ENCODE measurements at regions not wholly inside any gene's neighbourhood (a gene's known extent, or its start where the extent isn't known, plus 50 kb on each side); places are given as distances from the start of the nearest gene placed in this dataset.

DNA sequence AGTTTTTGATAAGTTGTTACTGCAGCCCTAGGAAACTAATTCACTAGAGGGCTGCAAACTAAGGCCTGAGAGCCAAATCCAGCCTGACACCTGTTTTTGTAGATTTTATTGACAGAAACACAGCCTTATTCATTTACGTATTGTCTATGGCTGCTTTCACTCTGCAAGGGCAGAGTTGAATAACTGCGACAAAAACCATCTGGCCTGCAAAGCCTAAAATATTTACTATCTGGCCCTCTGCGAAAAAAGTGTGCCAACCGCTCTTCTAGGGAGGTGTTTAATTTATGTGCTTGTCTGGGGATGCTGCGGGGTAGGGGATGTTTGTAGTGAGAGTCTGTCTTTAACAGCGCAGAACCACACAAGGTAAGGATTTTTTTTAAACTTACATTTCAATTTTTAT, 165.0 kb upstream of the RBFOX1 start (continued):
- TF ChIP-seq ZNF331 (CRISPR knock-in tag; IDR thresholded peaks at IDR 0.05; ENCODE audit: low read depth) (no peak), NANOG (IDR thresholded peaks at IDR 0.05; ENCODE audit: borderline replicate concordance) (no peak), EZH2 (IDR thresholded peaks at IDR 0.05; ENCODE audit: low read depth, unreplicated experiment) (no peak), POLR2AphosphoS5 (IDR thresholded peaks at IDR 0.05; ENCODE audit: low read depth) (no peak)
- TF ChIP-seq, protein P1, sequence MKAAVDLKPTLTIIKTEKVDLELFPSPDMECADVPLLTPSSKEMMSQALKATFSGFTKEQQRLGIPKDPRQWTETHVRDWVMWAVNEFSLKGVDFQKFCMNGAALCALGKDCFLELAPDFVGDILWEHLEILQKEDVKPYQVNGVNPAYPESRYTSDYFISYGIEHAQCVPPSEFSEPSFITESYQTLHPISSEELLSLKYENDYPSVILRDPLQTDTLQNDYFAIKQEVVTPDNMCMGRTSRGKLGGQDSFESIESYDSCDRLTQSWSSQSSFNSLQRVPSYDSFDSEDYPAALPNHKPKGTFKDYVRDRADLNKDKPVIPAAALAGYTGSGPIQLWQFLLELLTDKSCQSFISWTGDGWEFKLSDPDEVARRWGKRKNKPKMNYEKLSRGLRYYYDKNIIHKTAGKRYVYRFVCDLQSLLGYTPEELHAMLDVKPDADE (IDR thresholded peaks at IDR 0.05) = no peak
- TF ChIP-seq, protein P2, sequence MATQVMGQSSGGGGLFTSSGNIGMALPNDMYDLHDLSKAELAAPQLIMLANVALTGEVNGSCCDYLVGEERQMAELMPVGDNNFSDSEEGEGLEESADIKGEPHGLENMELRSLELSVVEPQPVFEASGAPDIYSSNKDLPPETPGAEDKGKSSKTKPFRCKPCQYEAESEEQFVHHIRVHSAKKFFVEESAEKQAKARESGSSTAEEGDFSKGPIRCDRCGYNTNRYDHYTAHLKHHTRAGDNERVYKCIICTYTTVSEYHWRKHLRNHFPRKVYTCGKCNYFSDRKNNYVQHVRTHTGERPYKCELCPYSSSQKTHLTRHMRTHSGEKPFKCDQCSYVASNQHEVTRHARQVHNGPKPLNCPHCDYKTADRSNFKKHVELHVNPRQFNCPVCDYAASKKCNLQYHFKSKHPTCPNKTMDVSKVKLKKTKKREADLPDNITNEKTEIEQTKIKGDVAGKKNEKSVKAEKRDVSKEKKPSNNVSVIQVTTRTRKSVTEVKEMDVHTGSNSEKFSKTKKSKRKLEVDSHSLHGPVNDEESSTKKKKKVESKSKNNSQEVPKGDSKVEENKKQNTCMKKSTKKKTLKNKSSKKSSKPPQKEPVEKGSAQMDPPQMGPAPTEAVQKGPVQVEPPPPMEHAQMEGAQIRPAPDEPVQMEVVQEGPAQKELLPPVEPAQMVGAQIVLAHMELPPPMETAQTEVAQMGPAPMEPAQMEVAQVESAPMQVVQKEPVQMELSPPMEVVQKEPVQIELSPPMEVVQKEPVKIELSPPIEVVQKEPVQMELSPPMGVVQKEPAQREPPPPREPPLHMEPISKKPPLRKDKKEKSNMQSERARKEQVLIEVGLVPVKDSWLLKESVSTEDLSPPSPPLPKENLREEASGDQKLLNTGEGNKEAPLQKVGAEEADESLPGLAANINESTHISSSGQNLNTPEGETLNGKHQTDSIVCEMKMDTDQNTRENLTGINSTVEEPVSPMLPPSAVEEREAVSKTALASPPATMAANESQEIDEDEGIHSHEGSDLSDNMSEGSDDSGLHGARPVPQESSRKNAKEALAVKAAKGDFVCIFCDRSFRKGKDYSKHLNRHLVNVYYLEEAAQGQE (IDR thresholded peaks at IDR 0.05; ENCODE audit: unreplicated experiment) = no peak

DNA sequence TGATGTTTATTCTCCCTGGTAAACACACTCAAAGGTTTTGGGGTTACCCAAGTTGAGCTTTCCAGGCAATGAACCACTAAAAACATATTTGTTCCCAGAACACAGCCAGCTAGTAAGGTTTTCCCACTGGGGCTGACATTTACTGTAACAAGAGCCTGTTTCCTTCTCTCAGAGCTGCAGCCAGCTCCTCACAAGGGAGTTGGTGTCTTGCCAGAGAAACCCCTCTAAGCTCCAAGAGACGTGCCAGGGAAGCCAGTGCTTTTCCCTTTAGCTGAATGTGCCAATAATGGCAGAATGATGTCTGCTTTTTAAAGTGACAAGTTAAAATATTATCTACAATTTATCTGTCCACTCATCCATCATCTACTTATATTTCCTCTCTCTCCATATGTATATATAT, 170.8 kb upstream of the RBFOX1 start:
- no peak overlapping the region for H3K4me2 ChIP-seq
- Mint-ChIP-seq H3K27me3 (ENCODE audit: insufficient read depth, low read depth, poor library complexity) (peaks cover 4% of the 10 kb centered on the region), H3K36me3 (ENCODE audit: low read depth) (peaks cover 9% of the 10 kb centered on the region; the same call in 2 of the 3 replicates), H3K27ac (no peak overlapping the region), H3K9me3 (peaks cover 88% of the 10 kb centered on the region), H3K4me3 (no peak overlapping the region), H3K4me1 (no peaks in the 10 kb centered on the region)
- no peaks in the 10 kb centered on the region for H3K36me3 ChIP-seq (ENCODE audit: insufficient read depth)
- no peaks in the 10 kb centered on the region for H3K27me3 ChIP-seq (ENCODE audit: insufficient read depth)
- H3K4me3 ChIP-seq = no peak overlapping the region
- H3K4me1 ChIP-seq (ENCODE audit: insufficient read depth) = no peaks in the 10 kb centered on the region
- no peak for DNase-seq (ENCODE audit: low spot score)
- H4K20me1 ChIP-seq (replicated peaks; ENCODE audit: insufficient read depth) = no peaks in the 10 kb centered on the region
- H2AFZ ChIP-seq = no peak overlapping the region
- TF ChIP-seq EZH2phosphoT487 (IDR thresholded peaks at IDR 0.05; ENCODE audit: unreplicated experiment) = no peak
- H3F3A ChIP-seq (replicated peaks; ENCODE audit: low read depth) = no peaks in the 10 kb centered on the region
- no peak for ATAC-seq
- no peaks in the 10 kb centered on the region for H3K9me2 ChIP-seq (ENCODE audit: insufficient read depth)
- no peaks in the 10 kb centered on the region for H3K79me2 ChIP-seq (replicated peaks; ENCODE audit: insufficient read depth)
- H3K27ac ChIP-seq (ENCODE audit: low read depth) = no peak overlapping the region

DNA sequence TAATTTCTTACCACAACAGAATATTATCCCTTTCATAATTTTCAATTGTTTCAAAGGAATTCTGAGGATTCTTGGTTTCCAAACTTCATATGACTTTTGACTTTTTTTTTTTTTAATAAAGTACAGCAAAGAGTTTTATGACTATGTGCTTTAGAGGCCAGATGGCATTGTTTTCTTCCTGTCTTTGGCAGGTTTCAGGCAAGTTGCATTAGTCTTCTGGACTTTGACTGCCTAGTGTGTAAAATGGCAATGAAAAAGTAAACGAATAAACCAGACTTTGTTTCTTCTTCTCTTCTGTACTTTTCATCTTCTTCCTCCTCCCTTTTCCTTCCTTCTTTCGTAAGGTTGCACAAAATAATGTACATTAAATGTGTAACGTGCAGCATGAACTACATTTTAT, 172.6 kb upstream of the RBFOX1 start:
- Mint-ChIP-seq H3K4me1 (no peaks in the 10 kb centered on the region), H3K27ac (no peak overlapping the region), H3K4me3 (no peak overlapping the region), H3K36me3 (ENCODE audit: low read depth) (0 out of 3 replicates have a peak, but pooled peaks cover 4% of the 10 kb centered on the region), H3K9me3 (peaks cover 81% of the 10 kb centered on the region), H3K27me3 (ENCODE audit: insufficient read depth, low read depth, poor library complexity) (peaks cover 3% of the 10 kb centered on the region)
- Histone ChIP-seq H2AFZ (no peak overlapping the region), H3K9me2 (ENCODE audit: insufficient read depth) (no peaks in the 10 kb centered on the region), H3K79me2 (replicated peaks; ENCODE audit: insufficient read depth) (no peaks in the 10 kb centered on the region), H3K27ac (ENCODE audit: low read depth) (no peak overlapping the region), H4K20me1 (replicated peaks; ENCODE audit: insufficient read depth) (no peaks in the 10 kb centered on the region), H3K36me3 (ENCODE audit: insufficient read depth) (no peaks in the 10 kb centered on the region), H3K4me3 (no peak overlapping the region), H3K4me1 (ENCODE audit: insufficient read depth) (no peaks in the 10 kb centered on the region), H3F3A (replicated peaks; ENCODE audit: low read depth) (no peaks in the 10 kb centered on the region), H3K4me2 (no peak overlapping the region), H3K27me3 (ENCODE audit: insufficient read depth) (no peaks in the 10 kb centered on the region)
- no peak for TF ChIP-seq POLR2AphosphoS5 (IDR thresholded peaks at IDR 0.05; ENCODE audit: low read depth)
- no peak for TF ChIP-seq ZNF114 (CRISPR knock-in tag; IDR thresholded peaks at IDR 0.05)
- no peak for TF ChIP-seq STAT1 (IDR thresholded peaks at IDR 0.05; ENCODE audit: unreplicated experiment)
- TF ChIP-seq, protein P1 (IDR thresholded peaks at IDR 0.05) = no peak
- no peak for TF ChIP-seq CREB1 (CRISPR knock-in tag; IDR thresholded peaks at IDR 0.05; ENCODE audit: low read depth)
- TF ChIP-seq EZH2 (IDR thresholded peaks at IDR 0.05; ENCODE audit: low read depth, unreplicated experiment) = no peak
- TF ChIP-seq EZH2phosphoT487 (IDR thresholded peaks at IDR 0.05; ENCODE audit: unreplicated experiment) = no peak
- no peak for DNase-seq (ENCODE audit: low spot score)
- ATAC-seq = no peak
